GM21423 (cell line): ENCODE measurements at regions not wholly inside any gene's neighbourhood (a gene's known extent, or its start where the extent isn't known, plus 50 kb on each side); places are given as distances from the start of the nearest gene placed in this dataset.

Source experiments
- ATAC-seq: cut with Tn5 transposase; IDR thresholded peaks from one replicate; pipeline ENCODE4 v1.9.1; 2021; ENCODE audit warnings: mild to moderate bottlenecking, moderate library complexity; ENCODE audit not compliant: unreplicated experiment

DNA sequence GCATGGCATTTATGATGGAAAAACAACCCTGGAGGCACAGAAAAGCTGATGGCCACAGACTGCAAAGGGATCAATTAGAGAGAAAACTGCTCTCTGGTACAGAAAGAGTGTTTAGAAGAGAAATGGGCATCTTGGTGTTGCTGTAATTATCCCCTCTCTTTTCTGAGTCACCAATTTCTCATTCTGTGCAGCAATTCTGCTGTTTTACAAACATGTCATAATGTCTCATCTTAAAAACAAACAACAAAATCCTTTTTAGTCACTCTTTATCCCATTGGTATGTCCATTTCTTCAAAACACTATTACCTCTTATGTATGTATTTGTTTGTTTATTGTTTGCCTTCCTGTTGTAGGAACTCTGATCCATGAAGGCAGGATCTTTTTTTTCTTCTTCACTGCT, 73.9 kb upstream of the HK2 start:
- no peak for ATAC-seq

DNA sequence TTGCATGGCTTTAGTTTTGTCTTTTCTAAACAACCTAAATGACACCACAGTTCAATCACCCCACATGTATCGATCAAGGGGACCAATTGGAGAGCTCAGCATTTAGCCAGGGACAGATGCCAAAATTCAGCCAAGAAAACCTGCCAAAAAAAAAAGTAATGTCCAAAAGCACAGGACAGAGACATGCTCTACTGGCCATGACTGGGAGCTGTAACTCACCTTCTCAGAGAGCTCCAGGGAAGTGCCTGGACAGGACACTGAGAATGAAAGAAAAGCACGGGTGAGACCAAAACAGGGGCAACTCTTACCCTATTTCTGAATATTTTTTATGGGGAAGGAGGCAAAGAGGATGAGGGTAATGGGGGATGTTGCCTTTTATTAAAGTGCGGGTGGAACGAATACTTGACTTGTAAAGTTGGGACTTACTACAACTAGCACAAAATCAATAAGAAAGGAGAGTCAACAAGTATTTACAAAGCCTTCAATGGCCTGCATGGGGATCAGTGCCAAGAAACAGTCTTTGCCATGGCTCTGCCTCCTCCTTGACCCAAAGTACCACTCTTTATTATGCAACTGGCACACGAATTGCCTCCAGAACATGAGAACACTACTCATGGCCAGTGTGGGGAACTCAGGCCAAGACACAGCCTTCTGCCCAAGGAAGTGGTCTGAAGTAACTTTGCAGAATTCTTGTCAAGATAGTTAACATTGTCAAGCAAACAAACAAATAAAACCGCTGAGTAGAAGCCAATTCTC, 72.9 kb upstream of the HK2 start:
- no peak for ATAC-seq

DNA sequence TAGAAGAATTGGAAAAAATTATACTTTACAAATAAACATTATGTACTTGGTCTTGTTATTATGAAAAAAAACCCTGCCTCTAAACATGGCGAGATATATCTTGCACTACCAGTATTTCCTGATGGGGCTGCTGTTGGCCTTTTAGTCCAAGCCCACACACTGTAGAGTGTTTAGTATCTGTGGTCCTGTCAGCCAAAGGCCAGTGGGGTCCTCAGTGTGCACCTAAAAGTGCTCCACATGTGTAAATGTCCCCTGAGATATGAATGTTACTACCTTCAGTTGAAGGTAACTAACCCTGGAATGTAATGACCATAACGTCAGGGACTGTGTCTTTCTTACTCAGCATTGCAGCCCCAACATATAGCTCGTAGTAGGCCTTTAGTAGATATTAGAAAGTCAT, 71.1 kb upstream of the HK2 start:
- no peak for ATAC-seq

DNA sequence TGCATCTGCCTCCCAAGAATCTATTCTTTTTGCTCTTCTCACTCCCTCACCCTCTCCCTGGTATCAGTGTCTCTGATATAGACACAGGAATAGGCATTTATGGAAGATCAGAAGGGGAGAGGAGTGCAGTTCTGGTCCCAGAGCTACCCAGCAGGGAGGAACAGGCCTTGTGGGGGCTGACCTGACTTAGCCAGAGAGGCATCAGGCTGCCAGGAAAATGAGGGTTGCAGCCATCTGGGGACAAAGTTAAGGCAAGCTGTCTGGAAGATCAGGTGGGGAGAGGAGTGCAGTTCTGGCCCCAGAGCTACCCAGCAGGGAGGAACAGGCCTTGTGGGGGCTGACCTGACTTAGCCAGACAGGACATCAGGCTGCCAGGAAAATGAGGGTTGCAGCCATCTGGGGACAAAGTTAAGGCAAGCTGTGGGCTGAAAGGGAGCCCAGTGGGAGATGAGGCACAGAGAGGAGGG, 69.9 kb upstream of the HK2 start:
- no peak for ATAC-seq

DNA sequence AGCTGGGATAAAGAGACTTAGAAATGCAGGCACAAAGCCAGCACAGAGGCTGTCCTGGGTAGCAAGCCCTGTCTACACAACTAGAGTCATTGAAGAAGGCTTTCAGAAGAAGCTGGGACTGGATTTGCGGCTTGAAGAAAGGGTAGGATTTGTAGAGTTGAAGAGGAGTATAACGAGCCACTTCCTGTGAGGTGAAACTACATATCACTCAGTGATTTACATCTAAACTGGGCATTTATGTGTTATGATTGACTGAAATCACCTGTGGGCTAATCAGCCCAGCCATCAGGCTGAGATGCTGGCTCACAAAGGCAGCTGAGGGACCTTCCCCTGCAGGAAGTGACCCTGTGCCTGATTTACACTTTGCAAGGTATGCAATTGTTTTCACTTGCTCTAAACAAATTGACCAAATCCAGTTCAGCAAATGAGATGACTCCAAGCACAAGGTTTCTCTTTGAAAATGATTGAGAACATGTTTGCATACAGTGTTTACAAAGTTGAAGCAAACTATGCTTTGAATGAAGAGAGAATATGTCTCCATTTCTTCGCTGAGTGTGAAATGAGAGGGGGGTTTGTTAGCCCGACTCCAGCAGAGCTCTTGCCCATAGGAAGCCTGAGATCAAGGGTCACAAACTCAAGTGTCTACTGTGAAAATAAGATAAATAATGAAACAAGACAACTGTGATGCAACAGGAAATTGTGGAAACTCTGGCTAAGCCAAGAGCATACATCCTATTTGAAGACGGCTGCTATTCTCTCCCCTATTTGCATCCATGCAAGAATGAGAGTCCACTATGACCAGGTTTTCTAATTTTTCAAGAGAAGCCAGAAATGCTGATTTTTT, 69.3 kb upstream of the HK2 start:
- ATAC-seq = no peak

DNA sequence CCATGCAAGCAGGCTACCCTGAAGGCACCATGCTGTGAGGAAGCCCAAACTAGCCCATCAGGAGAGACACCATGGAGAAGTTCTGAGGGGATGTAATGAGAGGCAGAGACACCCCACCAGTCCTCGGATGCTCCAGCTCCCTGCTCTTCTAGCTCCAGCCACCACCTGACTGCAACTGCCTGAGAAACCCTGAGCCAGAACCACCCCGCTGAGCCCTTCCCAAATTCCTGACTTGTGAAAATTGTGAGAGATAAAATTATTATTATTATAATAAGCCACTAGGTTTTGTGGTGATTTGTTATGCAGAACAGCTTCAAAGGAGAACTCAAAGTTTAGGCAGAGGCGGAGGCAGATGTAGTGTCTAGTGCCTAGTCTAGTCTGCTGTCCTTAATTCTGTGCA, 67.1 kb upstream of the HK2 start:
- no peak for ATAC-seq

DNA sequence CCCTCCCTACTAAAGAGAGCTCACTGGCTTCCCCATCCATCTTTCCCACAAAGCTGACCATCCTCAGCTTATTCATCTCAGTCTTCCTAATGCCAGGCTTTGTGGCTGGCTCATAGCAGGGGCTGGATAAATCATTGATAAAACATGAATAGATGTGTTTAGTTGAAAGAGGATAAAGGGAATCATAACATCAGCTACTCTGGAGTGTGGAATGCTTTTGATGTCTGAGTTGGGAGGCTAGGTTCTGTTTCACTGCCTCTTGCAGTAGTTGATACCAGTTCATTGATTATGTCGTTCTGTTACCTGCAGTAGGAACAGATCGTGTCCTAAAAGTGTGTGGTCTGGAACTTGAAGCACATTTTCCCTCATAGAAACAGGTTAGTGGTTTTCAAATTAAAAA, 66.3 kb upstream of the HK2 start:
- no peak for ATAC-seq

DNA sequence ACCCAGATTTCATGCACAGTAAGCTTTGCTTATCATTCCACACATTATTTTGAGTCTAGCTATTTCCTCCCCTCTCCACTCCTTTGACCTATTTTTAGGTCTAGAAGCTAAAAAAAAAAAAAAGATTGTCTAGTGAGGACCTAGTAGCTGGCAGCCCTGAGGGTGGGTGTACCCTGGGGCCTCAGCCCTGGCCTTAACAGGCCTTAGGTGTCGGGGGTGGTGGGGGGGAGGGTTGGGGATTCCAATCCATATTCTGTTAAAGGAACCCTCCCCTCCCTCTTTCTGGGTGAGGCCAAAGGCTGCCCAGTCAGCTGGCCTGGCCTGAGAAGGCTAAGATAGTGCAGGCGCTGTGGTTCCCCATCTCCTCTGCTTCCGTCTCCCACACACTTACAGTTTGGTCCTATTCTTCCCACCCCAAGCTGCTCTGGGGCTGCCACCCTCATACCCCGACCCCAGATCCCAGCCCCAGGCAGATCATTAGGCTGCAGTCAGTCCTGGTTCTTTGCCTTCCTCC, 65.5 kb upstream of the HK2 start:
- no peak for ATAC-seq

DNA sequence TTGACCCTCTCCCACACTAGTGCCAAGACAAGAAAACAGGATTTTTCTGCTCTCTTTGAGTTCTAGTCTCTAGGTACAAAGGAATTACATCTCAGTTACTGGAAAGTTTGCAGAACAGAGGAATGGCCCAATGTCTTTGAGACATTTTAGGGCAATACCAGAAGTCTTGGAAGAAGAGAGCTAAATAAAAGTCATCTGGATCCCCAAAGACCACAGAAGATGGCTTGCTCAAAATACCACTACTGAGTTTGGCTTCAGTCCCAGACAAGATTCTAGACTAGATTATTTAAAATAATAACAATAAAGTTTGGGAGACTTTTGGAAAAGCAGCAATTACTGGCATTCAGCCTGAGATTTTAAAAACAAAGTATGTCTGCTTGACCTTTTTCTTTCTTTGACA, 61.9 kb upstream of the HK2 start:
- no peak for ATAC-seq

DNA sequence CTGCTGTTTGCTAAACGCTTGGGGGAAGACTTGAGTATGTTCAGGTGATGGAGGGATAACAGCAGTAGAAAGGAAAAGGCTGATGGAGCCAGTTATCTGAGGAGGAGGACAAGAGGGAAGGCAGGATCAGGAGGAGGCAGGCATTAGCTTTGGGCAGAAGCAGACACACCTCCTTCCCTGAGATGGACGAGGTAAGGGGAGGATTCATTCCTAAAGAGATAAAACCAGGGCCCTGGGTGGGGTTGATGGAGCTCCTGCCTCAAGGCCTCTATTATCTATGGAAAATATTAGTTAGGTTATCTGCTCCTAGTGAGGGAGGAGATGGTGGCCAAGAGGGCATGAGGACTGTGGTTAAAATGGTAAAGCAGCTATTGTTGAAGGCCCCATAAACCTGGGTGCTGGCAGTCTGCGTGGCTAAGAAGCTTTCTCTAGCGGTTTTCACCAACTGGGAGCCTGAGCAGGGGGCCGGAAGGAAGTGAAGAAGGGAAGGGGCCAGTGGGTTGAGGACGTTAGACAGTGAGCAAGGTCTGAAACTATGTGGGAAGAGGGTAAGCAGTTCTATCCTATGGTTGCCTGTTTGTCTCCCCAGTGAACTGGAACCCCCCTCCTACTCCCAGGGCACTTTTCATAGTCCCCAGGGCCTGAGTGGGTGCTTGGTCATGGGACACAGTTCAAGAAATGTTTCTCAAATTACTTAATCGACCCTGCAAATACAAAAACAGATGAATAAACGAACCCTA, 56.6 kb upstream of the HK2 start:
- no peak for ATAC-seq

DNA sequence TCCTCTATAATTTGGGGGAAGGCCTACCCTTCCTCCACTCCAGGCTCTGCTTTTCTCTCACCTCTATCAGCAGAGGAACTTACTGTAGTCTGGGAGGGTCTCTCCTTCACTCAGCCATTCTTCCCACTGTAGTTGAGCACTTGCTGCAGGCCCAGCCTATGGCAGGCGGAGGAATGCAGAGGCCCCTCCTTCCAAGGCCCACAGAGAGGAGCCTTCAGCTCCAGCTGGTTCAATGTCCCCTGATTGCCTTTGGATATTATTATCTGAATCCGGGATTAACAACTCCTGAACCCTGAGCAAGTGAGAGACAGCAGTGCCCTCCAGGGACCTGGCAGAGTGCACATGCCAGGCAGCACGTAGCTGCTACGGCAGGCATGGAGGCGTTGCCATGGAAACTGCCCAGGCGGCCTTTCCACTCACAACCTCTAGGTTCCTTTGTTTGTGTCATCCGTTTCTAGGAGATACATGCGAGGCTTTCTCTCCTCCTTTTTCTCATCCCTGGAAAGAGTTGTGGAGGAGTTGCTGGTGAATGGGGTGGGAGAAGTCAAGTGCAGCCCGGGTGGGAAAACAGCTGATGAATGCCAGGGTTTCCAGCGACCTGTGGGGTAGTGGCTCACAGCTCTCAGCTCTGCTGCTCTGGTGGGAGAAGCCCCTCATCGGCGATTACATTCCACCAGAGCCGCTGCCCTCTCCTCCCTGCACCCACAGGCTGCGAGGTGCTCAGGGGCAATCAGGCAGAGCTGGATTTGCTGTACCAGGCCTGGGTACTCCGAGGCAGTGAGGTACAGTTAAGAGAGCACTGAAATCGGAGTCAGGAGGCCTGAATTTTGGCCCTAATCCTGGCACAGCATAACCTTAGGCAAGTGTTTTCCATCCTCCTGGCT, 55.3 kb upstream of the HK2 start:
- ATAC-seq = no peak

DNA sequence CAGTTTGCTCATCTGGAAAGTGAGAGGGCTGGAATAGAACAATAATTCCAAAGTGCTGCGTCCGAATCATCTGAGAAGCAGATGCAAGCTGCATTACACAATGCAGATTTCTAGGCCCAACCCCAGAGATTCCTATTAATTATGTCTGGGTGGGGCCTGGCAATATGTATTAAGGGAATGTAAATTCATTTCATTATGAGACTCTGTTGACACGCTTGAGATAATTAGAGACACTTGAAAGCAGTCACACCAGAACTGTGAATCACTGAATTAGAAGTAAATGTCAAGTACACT, 54.7 kb upstream of the HK2 start:
- ATAC-seq = no peak

DNA sequence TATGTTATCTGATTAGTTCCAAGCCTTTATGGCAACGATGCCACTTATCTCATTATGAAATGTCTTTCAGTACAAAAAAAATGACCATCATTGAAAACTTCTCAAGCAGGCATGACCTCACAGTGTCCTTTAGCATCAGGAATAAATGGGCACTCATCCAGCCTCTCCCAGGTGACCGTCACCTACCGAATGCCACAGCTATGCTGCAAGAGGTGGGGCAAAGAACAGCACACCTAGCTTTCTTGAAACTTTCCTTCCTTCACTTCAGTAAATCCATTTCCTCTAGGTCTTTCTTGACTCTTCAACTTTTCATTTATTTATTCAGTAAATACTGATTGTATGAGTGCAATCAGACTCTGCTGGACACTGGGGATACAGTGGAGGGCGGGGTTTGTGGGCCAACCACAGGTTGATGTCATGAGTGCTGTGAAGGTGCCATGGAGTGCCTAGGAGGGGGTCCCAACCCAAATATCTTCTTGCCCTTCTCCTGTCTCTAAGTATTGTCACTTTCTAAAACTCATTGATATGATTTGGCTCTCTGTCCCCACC, 54.3 kb upstream of the HK2 start:
- no peak for ATAC-seq
